GM19043 (cell line): ENCODE measurements at regions not wholly inside any gene's neighbourhood (a gene's known extent, or its start where the extent isn't known, plus 50 kb on each side); places are given as distances from the start of the nearest gene placed in this dataset.

Experiments
- ATAC-seq: cut with Tn5 transposase; IDR thresholded peaks from one replicate; pipeline ENCODE4 v1.9.1; 2021; ENCODE audit warnings: low read depth; ENCODE audit not compliant: unreplicated experiment

GRCh38 chr6:40760887-40761286 lies 173.7 kb upstream of the LRFN2 start:
- ATAC-seq = no peak

GRCh38 chr6:40759838-40760237 lies 172.7 kb upstream of the LRFN2 start:
- ATAC-seq = no peak

GRCh38 chr6:40759264-40759663 lies 172.1 kb upstream of the LRFN2 start:
- ATAC-seq = no peak

GRCh38 chr6:40755749-40756452 lies 168.7 kb upstream of the LRFN2 start:
- no peak for ATAC-seq

GRCh38 chr6:40755046-40755681 lies 168.0 kb upstream of the LRFN2 start:
- ATAC-seq = no peak

GRCh38 chr6:40754461-40755045 lies 167.4 kb upstream of the LRFN2 start:
- ATAC-seq = no peak

GRCh38 chr6:40753675-40754448 lies 166.7 kb upstream of the LRFN2 start:
- no peak for ATAC-seq

GRCh38 chr6:40753048-40753447 lies 165.9 kb upstream of the LRFN2 start:
- ATAC-seq = no peak

GRCh38 chr6:40744835-40745234 lies 157.7 kb upstream of the LRFN2 start:
- ATAC-seq = no peak

GRCh38 chr6:40743690-40744446 lies 156.7 kb upstream of the LRFN2 start:
- no peak for ATAC-seq

- ATAC-seq = no peak
Observed at GRCh38 chr6:40743226-40743625, 156.1 kb upstream of the LRFN2 start.

GRCh38 chr6:40740518-40740917 lies 153.4 kb upstream of the LRFN2 start:
- no peak for ATAC-seq

- no peak for ATAC-seq
Observed at GRCh38 chr6:40738551-40739193, 151.5 kb upstream of the LRFN2 start.

- ATAC-seq = no peak
Observed at GRCh38 chr6:40735521-40735920, 148.4 kb upstream of the LRFN2 start.

GRCh38 chr6:40735121-40735520 lies 148.0 kb upstream of the LRFN2 start:
- ATAC-seq = no peak

- ATAC-seq = no peak
Observed at GRCh38 chr6:40734607-40735006, 147.4 kb upstream of the LRFN2 start.

- ATAC-seq = no peak
Observed at GRCh38 chr6:40733770-40734396, 146.7 kb upstream of the LRFN2 start.

- no peak for ATAC-seq
Observed at GRCh38 chr6:40733290-40733689, 146.1 kb upstream of the LRFN2 start.

- ATAC-seq = no peak
Observed at GRCh38 chr6:40732878-40733277, 145.7 kb upstream of the LRFN2 start.

- ATAC-seq = no peak
Observed at GRCh38 chr6:40728643-40729042, 141.5 kb upstream of the LRFN2 start.
